Stimulated activated CD4-positive, alpha-beta T cell treated with anti-CD3 and anti-CD28 coated beads, Interleukin-12 subunit alpha, Interleukin-12 subunit beta, amount 100 ng/mL, for 4 hours (primary cell): ENCODE measurements at regions not wholly inside any gene's neighbourhood (a gene's known extent, or its start where the extent isn't known, plus 50 kb on each side); places are given as distances from the start of the nearest gene placed in this dataset.

ENCODE experiments used
- DNase-seq: peaks from one replicate; pipeline ENCODE4 v3.0.0-alpha.2; 2020

- no peak for DNase-seq
These were observed 304.5 kb upstream of the B3GAT1 start for GRCh38 chr11:134716582-134716981.

- no peak for DNase-seq
These were observed 302.1 kb upstream of the B3GAT1 start for GRCh38 chr11:134714021-134714656.

- no peak for DNase-seq
These were observed 300.4 kb upstream of the B3GAT1 start for GRCh38 chr11:134712228-134713145.

DNA sequence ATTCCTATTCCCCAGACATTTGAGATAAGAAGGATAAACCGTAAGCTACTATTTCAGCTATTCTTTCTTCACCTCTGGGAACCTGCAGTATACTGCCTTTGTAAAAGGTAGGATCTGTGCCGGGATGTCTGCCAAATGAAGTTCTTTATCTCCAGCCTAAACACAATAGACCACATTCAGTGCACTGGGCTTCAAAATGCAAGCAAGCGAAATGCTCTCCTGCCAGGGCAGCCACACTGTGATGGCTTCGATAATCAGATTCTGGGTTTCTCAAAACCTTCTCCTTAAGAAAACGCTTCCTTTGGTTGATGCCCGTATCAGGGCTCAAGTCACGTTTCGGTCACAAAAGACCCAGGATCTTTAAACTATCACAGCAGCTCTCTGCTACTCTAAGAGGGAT, 299.5 kb upstream of the B3GAT1 start:
- no peak for DNase-seq

DNA sequence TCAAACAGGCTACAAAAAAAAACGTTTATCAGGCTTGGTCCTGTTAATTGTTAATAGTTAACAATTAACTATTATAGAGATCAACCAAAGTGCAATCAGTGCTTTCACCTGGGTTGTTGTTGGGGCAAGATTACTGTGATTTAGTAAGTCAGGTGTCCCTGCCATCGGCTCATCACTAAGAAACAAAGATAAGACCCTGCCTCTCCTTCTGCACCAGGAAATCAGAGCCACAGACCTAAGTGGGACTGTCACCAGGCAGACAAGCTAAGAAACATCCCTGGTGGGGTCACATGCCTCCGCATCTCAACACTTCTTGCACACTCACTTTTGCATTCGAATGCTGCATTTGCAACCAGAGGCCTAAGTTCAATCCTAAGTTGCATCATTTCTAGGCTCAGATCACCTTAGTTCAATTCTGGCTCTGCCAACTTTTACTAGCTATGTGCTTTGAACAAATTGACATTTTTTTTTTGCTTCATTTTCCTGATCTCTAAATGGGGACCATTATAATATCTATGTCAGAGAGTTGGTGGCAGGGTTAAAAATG, 298.9 kb upstream of the B3GAT1 start:
- no peak for DNase-seq

- no peak for DNase-seq
These were observed 293.8 kb upstream of the B3GAT1 start for GRCh38 chr11:134705858-134706257.

DNA sequence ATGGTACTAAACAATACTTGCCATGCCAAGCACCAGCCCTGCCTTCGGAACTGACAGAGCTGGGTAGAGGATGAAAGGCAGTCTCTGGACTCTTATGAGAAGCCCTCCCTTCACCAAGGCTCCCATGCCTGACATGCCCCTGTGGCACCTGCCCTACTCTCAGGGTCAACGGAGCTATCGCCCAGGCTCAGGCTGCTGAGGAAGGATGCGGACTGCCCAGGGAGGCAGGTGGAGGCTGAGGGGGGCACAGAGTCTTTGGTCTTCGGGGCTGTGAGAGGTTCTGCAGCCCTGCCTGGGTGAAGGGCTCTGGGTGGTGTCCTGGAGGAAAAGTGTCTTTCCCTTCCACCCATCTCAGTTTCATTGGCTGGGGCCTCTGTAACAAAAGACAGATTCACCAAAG, 290.8 kb upstream of the B3GAT1 start:
- DNase-seq = no peak

DNA sequence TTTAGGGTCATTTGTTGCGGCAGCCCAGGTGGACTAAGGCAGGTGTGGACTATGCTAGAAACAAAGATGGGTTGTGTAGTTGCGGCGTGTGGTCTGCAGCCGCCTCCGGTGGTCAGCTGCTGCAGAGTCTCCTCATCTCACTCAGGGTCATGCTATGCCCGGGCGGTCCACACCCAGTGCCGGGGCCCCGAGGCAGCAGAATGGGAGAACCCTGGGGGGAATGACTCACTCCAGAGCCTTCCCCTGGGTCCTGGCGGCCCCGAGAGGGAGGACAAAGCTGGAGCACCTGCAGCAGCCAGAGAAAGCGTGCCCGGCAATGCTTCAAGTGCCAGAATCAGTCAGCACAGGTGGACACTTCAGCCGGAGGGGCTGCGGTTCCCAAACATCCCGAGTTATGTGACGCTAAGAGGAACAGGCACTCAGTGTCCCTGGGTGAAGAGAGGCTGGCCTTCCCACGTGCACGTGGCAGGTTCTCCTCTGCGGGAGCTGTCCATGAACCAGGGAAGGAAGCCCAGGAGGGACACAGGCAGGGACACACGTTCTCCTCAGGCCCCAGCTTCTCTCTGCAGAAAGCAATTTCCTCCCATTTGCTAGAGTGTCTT, 289.6 kb upstream of the B3GAT1 start:
- no peak for DNase-seq

DNA sequence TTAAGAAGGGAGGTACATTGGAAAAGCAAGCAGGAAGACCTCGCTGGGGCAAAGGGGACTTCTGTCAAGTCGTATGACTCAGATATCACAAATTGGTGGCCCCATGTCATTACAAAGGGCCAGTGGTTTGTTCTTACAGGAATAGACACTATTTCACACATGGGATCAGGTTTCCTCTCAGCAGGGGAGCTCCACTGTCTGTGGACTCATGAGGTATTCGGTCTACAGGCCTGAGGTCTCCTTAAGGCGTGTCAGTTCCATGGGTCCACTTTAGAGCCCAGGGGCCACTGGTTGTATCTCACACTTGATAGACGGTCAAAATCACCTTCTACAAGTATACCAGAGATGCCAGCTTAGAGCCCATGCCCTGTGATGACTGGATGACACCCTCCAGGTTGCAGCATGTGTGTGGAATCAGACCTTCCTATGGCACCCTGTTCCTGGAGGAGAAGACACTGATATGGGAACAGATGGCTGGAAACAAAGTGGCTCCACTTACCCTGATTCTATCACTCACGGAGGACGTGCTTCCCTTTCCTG, 288.1 kb upstream of the B3GAT1 start:
- no peak for DNase-seq

DNA sequence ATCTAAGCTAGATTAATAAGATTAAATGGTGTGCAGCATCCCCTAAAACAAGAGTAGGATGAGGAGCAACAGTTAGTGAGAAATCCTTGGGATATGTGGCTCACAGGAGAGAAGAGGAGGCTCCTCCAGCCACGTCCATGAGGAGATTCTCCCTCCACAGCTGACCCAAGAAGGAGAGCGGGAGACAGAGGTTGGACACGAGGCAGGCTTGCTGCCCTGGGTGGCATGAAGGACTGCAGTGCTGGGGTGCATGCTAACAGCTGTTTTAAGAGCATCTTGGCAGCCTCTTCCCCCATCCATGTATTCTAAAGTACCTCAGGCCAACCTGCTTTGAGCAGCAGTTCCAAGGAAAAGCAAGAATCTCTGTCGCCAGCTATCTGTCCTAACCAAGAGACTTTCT, 284.4 kb upstream of the B3GAT1 start:
- no peak for DNase-seq

GRCh38 chr11:134691985-134692384, 279.9 kb upstream of the B3GAT1 start:
- no peak for DNase-seq

DNA sequence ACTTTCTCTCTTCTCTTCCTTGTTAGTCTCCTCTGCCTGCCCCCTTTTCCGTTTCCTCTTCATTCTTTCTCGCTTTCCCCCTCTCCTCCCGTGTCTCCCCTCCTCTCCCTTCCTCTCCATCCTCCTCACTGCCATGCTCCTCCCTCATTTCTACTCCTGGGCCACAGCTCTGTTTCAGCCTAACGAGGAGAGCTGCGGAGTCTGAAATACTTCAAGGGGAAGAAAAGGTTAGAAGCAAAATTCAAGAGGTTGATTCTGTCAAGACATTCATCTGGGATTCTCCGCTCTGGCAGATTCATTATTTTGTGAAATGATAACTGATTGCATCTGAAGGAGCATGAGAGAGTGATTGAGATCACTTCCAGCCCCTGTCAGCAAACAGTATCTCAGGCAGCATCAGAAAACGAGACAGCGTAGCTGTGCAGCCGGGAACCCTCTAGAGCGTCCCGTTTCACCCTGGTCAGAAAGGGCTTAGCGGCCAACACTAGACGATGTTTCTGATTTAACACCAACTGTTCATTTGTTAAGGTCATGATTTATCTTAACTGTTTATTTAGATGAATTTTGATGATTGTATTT, 279.3 kb upstream of the B3GAT1 start:
- no peak for DNase-seq

DNA sequence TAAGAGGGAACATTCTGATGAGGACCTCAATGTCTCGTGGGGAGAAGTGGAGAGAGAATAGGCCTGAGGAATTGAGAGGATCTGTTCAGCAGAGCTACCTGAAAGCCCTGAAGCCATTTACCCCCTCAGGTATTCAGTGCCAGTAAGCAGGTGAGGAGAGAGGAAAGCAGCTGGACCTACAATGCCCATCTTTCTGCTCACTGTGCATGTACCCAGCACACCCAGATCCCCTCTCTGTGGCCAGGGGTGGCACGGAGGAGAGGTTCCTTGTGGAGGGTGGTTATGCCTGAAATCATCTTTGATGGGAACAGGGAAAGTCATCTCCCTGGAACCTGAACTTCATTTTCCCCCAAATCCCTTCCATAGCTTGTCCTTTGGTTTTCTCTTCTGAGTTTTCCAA, 277.8 kb upstream of the B3GAT1 start:
- DNase-seq = no peak

DNA sequence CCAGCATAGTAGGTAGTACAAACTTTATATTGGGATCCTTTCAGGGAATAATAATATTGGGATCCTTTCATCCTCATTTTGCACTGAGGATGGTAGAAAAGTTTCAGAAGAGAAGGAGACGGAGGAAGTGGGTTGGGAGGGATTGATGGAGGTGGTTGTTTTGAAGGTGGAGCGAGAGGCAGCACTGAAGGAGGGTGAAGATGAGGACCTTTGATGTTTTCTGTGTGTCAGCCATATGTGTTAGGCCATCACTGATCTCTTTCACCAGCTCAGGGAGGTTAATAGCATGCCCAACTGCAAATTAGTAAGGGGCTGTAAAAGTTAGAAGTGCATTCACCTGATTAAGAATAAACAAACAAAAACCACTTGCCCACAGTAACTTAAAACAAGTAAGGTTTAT, 275.5 kb upstream of the B3GAT1 start:
- DNase-seq = no peak

DNA sequence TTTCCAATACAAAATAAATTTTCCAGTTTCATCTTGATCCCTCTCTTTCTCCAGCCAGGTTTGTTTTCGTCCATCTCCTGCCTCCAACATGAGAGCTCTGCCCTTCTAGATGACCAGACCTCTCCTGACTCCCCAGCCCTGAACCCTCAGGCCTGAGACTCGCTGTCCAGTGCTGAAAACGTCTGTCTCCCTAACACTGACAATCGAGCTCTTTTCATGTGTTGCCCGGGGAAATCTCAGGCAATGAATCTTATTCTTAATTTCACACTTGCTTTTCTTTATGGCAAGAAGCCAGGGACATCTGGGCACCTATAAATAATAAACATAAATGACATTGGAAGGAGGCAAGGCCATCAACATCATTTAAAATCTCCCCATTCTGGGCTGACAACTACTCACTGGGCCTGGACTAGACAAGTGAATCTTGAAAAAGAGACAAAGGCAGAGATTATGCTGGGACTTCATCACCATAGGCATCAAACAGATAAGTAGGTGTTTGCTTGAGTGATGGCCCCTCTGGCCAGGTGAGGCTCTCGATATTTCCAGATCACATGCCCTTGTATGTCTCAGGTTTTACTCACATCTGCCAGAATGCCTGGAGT, 274.5 kb upstream of the B3GAT1 start:
- DNase-seq = no peak

DNA sequence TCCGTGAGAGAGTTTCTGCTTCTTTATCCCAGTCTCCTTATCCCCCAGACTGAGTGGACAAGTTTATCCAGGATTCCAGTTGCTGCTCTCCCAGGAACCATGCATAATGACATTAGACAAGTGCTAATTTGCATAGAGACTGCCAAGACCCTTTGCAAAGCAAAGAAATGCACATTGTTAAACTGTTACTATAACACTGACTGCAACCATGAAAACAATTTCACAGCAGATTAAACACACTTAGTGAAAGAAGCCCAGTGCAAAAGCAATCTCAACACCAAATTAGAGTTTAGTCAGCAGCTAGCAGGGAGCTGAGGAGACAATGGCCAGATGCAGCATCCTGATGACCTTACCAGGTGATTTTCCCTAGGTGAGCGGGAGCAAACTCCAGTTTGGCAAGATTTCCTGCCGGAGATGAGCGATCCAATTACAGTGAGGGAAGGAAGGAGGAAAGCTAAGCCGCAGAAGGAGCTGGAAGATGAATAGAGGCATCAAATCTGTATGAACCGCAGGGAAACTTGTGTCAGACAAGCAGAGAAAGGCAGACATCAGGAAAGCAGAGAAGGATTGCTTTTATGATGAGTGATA, 273.8 kb upstream of the B3GAT1 start:
- DNase-seq = no peak

GRCh38 chr11:134684576-134684975, 272.5 kb upstream of the B3GAT1 start:
- DNase-seq = no peak

DNA sequence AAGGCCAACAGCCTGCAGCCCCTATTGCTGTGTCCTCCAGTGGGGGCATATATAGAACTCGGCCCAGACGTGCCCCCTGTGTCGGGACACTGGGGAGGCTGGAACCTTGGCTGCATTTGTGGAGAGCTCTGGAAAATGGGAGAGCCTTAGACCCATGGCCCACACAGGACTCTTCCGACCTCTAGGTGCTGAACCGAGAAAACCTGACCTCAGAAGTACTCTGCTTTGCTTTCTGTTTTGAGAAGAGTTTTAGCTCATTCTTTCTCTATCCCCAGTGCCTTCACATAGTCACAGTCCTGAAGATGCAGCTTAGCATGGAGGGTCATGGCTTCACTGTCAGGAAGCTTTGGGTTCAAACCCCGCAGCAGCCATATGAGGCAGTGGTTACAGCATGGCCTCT, 271.8 kb upstream of the B3GAT1 start:
- no peak for DNase-seq

- no peak for DNase-seq
These were observed 270.5 kb upstream of the B3GAT1 start for GRCh38 chr11:134682577-134682976.

GRCh38 chr11:134679592-134679991, 267.6 kb upstream of the B3GAT1 start:
- DNase-seq = no peak

DNA sequence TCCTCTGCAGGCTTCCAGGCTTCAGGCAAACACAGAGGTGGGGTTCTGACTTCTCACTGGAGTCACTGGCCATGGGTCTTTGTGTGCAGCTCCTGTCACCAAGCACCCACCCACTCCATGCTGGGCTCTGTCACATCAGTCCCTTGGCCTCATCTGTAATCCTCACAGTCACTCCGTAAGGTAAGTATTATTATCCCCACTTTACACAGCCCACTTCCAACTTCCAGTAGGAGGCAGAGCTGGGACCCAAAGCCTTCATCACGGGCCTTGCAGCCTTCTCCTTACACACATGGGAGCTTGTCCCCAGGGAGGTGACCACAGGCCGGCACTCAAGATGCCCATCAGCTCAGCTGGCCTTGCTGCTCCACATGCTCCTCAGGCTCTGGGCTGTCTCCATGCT, 266.7 kb upstream of the B3GAT1 start:
- DNase-seq = no peak

DNA sequence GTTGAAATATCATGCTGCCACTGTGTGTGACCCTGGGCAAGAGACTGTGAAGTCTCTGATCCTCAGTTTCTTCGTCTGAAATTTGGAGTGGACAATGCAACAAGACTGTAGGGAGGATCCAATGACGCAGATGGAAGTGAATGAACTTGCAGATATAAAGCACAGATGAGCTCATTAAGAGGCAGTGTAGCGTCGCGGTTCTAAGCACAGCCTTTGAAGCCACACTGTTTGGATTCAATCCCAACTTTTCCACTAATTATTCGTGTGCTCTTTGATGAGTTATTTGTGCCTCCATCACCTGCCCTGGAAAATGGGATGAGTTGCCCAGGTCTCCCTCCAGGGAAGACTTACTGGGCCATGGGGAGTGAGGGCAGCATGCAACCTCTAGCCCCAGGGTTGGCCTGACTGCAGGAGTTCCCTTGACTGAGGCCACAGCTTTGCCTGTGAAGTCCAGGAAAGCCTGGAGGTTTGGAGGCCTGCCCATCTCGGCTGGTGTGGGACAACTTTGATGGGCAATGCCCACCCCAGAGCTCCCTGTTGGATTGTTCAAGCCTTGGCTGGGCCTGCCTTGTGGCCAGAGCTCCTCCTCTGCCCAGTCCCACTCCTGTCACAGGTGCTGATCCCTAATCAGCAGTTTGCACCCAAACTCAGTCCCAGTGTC, 266.0 kb upstream of the B3GAT1 start:
- DNase-seq = no peak
